SU-DHL-6 (cell line): ENCODE measurements at regions not wholly inside any gene's neighbourhood (a gene's known extent, or its start where the extent isn't known, plus 50 kb on each side); places are given as distances from the start of the nearest gene placed in this dataset.

Source experiments
- EZH2phosphoT487 ChIP-seq: fragments of 200-600 bp; sonication (generic), shearing (Covaris generic); conservative IDR thresholded peaks from 2 replicates; pipeline ENCODE4 v1.6.1; 2018; ENCODE audit warnings: mild to moderate bottlenecking, antibody characterized with exemption, low read length, moderate library complexity, mixed read lengths
- TF ChIP-seq, protein P1 (sequence below): fragments of 200-600 bp; sonication (generic); IDR thresholded peaks from one replicate; pipeline ENCODE4 v1.5.1; 2017; ENCODE audit warnings: antibody characterized with exemption, mild to moderate bottlenecking, low read length, moderate library complexity; ENCODE audit not compliant: insufficient read depth, poor library complexity, severe bottlenecking

DNA sequence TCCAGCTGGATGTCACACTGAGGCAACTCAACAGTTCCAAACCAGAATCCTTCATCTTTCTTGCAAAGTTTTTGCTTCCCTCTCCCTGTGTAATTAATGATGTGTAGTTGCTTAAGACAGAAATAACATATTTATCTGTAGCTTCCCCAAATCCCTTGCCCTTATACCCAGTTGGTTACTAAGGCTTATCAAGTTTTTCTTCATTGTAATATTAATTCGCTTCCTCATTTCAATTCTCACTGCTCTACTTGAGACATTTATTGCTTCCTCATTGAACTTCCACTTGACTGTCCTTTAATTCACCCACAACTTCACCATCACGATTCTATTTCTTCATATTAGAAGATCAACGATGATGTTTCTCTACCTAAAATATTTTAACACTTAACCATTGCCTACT is 386.6 kb upstream of the CPEB2 start:
- TF ChIP-seq, protein P1, sequence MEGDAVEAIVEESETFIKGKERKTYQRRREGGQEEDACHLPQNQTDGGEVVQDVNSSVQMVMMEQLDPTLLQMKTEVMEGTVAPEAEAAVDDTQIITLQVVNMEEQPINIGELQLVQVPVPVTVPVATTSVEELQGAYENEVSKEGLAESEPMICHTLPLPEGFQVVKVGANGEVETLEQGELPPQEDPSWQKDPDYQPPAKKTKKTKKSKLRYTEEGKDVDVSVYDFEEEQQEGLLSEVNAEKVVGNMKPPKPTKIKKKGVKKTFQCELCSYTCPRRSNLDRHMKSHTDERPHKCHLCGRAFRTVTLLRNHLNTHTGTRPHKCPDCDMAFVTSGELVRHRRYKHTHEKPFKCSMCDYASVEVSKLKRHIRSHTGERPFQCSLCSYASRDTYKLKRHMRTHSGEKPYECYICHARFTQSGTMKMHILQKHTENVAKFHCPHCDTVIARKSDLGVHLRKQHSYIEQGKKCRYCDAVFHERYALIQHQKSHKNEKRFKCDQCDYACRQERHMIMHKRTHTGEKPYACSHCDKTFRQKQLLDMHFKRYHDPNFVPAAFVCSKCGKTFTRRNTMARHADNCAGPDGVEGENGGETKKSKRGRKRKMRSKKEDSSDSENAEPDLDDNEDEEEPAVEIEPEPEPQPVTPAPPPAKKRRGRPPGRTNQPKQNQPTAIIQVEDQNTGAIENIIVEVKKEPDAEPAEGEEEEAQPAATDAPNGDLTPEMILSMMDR, result no peak
- TF ChIP-seq EZH2phosphoT487, result no peak
